HG03469 (cell line): ENCODE measurements at regions not wholly inside any gene's neighbourhood (a gene's known extent, or its start where the extent isn't known, plus 50 kb on each side); places are given as distances from the start of the nearest gene placed in this dataset.
"Not testable (repeated sequence)": the region's sequence is repeated elsewhere in the genome, so short reads cannot be mapped to it uniquely, and the experiment has no call there.

Experiments used
- ATAC-seq: cut with Tn5 transposase; IDR thresholded peaks from one replicate; pipeline ENCODE4 v1.9.1; 2021; ENCODE audit warnings: mild to moderate bottlenecking, moderate library complexity, moderate number of reproducible peaks; ENCODE audit not compliant: unreplicated experiment

DNA sequence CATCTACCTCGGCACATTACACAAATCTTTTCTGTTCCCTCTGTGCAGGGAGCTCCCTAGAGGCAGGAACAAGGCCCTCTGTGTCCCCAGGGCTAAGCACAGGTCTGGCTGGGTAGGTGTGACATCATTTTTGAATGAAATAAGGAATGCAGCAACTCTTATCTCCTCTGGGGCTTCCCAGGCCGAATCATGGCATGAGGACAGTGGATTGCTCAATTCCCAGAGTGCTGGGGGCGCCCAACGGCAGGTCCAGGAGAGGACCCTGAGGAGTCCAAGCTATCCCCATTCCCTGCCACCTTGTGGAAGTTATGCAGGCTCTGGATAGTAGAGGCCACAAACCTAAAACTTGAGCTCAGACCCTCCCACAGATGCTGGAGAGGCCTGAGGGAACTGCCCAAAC is 158.0 kb upstream of the RAB6C start:
- no peak for ATAC-seq

DNA sequence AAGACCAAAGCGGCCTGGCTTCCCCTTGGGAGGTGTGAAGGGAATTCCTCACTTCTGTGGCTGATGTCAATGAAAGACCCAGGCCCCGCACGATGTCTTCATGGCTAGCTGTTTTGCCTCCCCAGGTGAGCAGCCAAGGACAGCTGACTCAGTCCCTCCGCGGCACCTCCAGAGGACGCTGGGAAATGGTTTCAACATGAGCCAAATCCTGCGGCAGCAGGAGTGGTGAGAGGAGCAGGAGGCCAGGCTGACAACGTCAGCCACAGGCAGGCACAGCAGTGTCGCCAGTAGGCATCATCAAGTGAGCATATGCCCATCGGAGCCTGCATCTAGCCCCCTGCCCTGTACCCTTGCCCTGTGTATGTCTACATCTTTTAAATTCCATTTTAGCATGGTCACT is 156.4 kb upstream of the RAB6C start:
- no peak for ATAC-seq

DNA sequence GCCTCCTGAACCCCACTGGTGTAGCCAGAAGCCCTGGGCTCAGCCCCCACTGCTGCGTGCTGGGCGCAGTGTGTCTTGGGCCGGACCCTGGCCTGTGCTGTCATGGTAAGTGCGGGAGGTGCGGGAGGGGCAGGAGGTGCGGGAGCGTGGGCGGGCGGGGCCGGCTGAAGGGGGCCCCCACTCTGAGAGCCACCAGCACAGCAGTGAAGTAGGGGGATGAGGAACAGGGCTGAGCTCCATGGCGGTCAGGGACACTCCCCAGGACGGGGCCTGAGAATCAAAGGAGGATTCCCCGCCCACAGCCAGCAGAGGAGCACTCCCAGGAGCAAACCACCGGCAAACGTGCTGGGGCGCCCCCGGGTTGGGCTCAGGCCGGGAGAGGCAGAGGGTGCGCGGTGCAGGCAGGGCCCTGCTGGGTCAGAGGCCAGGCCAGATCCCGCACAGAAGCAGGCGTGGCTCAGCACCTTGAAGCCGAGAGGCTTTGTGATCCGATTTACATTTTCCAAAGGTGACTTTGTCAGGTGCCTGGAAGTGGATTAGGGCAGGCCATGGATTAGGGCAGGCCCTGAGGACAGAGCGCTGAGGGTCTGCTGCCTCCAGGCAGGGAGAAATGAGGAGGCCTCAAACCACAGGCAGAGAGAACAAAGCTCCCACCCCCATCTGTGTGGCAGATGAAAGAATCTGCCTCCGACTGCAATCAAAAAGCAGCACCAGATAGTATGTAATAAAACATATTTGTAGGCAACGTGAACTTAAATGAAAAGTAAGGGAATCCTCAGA is 152.0 kb upstream of the RAB6C start:
- ATAC-seq: no peak

DNA sequence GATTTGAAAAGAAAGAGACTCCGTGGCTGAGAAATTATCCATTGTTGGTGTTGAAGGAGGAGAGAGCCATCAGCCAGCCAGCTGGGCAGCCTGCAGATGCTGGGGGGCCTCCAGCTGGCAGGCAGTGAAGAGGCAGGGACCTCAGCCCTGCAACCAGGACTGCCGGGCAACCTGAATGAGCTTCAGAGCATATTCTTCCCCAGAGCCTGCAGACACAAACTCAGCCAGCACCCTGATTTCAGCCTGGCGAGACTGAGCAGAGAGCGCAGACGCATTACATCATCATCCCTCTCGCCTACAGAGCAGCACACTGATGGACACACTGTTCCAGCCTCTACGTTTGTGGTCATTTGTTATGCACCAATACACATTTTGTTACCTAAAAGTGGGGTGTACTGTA is 150.7 kb upstream of the RAB6C start:
- ATAC-seq: no peak

DNA sequence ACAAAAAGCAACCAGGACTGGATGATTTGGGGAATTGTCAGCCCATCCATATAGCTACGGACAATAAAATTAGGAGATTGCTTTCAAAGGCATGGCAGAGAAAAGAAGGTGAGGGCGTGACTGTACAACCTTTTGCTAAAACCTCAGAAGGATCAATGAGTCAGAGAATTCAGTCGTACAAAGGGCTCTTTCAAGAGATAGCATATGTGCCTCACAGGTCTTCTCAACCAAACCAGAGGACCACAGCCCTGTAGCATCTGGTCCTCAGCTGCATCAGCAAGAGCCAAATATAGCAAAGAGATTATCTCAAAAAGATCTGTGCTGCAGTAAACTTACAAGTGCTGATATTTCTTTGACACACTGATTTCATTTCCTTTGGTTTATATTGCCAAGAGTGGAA is 149.9 kb upstream of the RAB6C start:
- ATAC-seq: no peak

DNA sequence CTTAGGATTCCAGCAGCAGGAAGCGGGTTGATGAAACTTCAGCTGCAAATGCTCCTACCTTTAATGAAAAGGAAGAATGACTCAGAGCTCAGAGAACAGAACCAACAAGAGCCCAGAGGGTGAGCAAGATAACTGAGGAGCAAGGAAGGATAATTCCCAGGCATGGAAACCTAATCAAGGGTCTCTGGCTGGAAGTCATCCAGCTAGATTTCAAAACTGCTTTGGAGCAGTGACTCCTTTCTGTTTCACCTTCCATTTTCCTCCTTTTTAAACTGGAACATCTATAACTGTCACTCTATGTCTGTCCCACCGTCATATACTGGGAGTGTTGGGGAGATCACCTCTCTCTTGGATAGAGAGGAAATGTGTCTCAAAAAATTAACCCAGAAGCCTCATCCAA is 148.4 kb upstream of the RAB6C start:
- ATAC-seq: no peak

DNA sequence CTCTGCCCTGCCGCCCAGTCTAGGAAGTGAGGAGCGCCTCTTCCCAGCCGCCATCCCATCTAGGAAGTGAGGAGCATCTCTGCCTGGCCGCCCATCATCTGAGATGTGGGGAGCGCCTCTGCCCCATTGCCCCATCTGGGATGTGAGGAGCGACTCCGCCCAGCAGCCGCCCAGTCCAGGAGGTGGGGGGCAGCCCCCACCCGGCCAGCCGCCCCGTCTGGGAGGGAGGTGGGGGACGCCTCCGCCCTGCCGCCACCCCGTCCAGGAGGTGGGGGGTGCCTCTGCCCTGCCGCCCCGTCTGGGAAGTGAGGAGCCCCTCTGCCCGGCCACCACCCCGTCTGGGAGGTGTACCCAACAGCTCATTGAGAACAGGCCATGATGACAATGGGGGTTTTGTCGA is 146.0 kb upstream of the RAB6C start:
- not testable (repeated sequence) for ATAC-seq

DNA sequence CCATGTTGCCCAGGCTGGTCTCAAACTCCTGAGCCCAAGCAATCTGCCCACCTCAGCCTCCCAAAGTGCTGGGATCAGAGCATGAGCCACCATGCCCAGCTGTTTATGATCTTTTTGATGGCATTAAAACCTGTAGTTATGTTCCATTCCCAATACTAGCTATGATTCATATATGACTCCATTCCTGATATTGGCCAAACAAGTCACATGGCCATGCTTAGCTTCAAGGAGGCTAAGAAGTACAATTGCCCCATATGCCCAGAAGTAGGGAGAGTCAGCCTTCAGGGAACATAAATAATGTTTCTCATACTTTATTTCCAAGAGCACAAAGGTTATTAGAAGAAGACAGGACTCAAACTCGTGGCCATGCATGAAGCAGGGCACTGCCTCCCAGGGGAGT is 132.4 kb upstream of the RAB6C start:
- ATAC-seq: no peak

DNA sequence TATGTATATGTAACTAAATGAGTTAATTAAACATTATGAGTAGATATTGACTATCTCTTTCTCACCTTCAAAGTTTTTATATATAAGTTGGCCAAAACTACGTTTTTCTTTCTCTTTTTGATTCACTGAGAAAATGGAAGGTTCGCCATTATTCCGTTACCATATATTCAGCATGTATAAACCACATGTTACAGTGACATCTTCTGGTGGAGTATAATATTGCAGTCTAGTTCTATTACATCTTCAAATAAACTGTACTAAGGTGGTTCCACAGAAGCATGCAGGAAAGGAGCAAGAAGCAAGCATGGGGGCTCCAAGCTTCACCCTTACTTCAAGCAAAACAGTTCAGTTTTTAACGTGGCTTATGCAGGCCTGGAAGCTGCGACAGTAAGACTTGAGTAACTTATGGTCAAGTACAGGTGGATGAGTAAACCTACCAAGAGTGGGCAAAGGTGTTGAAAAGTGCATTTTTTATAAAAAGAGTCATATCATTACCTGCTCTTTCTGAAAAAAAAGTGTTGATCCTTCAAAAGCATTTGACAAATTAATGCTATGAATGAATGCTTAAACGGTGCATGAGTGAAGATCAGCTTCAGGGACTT is 129.8 kb upstream of the RAB6C start:
- ATAC-seq: no peak

DNA sequence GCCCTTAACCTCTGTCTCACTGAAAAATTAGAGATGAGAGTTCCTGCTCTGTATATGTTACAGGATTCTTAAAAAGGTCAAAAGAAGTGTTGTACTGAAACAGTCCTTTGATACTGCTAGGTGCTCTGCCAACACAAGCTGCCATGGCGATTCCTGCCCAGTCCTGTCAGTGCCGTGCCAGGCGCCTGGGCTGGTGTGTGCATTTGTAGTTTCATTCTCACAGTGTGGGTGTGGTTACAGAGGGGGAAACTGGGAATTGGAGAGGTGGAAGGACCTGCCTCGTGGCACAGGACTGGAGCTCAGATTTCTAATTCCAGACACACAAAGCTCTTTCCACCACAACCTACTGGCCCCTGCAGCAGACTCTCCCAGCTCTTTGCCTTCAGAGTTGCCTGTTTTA is 122.3 kb upstream of the RAB6C start:
- no peak for ATAC-seq

DNA sequence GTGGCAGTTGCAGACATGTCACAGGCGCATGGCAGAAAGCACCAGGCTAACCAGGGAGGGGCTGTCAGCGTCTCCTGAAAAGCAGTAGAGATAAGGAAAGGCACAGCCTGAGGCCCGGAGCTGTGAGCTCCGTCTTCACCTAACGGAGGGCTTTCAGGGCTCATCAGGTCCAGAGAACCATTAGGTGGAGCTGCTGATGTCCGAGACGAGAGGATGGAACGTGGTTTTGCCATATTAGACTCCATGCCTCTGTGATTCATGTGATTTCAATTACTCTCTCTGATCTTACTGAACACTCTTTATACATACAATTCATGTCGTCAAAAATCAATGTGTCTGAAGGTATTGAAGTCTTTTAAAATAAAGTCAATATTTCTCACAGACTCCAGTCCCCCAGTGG is 120.3 kb upstream of the RAB6C start:
- no peak for ATAC-seq

DNA sequence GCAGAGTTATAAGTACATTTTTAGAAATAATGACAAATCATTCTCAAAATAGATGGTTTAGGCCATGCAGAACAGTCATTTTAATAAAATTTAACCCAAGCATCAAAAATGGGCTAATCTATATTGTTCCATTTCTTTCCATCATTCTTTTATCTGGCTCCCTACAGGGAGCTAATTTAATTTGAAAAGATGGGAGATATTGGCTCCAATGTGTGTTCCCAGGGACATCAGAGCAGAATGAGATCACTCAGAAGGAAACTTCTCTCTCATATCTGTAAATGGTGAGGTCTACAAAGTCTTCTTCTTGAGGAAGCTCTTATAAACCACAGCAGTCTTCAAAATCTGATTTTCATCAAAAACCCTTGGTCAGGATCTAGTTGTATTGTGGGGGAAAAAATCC is 119.4 kb upstream of the RAB6C start:
- no peak for ATAC-seq

DNA sequence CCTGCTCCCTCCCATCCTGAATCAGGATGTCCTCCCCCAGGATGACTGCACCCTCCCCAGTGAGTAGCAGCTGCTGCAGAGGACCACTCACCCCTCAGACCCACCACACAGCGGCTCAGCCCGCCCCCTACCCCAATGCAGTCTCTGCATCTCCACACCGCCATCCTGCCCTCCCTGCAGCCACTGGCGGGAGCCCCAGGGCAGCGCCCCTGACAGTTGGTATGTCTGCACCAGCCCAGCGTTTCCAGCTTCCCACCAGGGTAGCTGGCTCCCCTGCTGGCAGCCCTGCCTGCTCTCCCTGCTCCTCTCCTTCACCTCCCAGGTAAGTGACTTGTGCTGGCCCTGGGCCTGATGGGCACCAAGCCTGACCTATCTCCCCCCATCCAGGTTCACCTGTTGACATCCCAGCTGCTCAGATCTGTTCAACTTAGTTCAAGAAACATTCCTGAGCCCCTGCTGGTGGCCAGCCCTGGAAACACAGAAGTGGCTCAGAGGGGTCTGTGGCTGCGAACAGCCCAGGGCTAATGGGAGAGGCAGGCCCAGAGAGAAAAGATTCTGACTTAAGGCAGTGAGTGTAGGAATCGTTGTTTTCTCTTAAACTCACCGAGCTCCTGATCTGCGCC is 117.7 kb upstream of the RAB6C start:
- no peak for ATAC-seq

DNA sequence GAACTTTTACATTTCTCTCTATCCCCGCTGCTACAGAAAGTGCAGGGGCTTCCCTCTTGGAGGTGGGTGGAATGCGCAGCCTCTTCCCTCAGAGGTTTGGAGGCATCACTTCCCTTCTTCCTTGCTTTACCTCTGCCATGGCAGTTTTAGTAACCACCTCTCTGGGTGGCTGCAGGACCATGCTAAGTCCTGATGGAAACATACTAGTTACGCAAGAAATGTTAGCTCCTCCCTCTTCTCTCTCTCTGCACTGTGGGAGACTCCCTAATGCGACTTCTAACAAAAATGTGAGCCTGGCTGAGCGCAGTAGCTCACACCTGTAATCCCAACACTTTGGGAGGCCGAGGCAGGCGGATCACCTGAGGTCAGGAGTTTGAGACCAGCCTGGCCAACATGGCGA is 116.8 kb upstream of the RAB6C start:
- ATAC-seq: no peak

DNA sequence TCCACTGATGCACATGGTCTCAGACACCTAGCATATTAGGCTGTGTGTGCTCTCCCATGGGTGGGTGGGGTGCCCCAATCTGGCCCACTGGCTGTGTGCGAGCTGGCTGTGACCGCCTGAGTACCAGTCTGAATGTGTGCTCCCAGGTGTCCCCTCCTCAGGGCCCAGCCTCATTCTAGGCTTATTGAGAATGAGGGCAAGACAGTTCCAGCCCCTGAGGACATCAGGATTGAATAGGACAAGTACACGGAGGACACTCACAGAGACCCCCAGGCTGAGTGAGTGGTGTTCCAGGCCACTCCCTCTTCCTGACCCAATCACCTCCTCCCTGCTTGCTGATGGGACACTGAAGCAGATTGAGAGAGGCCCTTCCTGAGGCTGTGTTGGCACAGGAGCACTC is 116.1 kb upstream of the RAB6C start:
- ATAC-seq: no peak

DNA sequence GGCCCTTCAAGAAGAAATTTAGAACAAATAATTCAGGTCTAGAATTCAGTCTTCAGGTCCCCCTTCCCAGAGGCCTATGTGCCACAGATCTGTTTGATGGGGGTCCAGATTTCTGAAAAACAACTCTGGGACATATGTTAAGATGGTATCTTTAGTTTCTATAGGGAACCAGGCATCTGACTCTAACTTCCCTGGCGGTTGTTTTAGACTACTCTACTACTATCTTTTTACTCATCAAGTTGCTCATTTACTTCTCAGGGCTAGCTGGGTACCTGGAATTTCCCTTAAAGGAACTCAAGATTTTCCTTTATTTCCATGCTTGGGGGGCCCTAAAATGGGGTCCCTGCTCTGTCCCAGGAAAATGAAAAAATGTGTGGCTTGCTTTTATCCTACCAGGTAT is 114.7 kb upstream of the RAB6C start:
- no peak for ATAC-seq

DNA sequence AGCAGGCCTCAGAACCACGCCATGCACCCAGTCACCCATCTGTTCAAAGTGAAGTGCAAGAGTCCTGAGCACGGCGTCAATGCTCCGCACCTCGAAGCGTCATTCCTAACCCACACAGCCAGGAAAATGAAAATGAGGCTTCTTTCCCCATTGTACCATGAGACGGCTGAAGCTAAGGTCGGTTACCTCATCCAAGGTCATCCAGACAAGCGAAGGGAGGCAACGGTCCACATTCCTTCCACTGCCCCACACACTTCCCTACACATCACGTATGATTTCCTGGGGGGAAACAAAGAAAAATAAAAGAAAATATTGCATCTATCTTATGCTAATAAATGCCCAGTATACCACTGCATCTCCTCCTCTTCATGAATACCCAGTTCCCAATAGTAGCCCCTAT is 113.5 kb upstream of the RAB6C start:
- no peak for ATAC-seq

DNA sequence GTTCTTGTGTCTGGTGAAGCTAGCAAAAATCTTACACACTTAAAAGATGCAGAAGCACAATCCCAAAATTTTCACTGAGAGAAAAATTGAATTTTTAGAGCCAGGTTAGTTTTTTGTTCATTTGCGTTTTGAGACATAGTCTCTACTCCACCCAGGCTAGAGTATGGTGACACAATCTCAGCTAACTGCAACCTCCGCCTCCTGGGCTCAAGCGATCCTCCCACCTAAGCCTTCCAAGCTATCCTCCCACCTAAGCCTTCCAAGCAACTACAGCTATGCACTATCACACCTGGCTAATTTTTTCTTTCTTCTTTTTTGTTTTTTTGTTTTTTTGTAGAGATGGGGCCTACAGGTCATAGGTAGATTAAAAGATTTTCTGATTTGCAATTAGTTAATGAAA is 113.1 kb upstream of the RAB6C start:
- no peak for ATAC-seq

DNA sequence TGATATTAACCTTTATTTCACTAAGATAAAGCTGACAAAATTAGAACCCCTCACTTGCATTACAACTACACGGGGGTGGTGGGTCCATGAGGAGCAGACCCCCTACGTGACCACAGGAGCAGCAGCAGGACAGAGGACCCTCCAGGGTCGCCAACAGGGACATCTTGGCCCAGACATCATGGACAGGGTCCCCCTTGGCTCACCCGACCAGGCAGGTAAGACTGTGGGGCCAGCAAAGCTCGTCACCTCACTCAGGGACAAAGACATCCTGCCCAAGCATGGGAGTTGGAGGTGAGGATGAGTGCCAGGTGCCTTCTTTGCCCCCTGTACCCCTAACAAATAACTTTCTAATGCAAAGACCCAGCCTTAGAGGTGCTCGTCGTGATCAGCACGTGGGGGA is 111.3 kb upstream of the RAB6C start:
- ATAC-seq: no peak

DNA sequence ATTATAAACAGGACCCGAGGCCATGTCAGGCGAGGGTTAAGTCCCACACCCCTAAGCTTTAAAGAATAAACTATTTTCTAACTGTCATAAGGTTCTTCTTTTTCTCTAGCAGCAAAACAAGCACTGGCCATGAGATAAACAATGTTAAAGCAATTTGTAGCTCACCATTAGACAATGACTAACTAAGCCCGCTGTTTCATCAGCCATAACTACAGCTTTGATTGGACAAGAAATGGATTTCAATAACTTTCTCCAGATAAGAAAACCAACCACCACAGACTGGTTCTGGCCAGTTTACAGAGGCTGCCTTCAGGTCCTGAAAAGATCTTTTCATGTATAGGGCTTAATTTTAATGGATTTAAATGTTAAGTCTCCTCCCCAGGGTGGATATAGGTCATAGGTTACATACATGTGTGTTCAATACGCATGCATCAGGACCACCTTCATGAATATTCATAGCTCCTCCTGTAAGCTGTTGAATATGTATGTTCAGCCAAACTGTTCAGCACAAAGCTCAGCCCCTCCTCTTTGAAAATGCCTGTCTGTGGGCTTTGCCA is 108.7 kb upstream of the RAB6C start:
- ATAC-seq: no peak

DNA sequence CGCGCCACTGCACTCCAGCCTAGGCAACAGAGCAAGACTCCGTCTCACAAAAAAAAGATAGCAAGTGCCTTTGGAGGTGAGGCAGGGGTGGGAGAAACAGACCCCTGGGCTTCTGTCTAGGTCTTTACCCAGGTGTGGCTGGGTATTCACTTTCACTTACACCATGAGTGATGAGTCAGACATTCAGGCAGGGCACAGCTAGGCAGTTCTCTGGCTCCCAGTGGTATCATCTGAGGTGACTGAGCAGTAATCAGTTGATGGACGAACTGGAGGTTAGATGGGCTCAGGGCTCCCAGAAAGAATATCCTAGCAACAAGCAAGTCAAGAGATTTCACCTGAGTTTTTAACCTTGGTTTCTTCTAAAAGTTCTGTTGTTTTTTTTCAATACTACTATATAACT is 107.0 kb upstream of the RAB6C start:
- no peak for ATAC-seq

DNA sequence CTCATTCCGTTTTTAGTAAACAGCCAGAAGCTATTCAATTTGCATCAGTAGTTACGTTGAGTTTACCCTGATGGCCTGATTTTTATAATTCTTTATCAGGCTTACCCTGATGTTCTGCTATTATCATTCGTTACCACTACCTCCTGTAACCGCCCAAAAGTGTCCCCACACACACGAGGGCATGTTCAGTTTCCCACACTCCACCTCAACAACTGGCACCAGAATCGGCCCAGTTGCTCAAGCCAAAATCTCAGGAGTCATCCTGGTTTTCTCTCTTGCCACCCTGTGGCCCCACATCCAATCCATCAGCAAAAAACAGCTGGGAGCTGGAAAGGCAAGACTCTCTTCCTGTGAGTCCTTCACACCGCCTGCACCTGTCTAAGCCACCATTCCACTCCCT is 102.9 kb upstream of the RAB6C start:
- ATAC-seq: no peak
